NB4 (cell line): ENCODE measurements at regions not wholly inside any gene's neighbourhood (a gene's known extent, or its start where the extent isn't known, plus 50 kb on each side); places are given as distances from the start of the nearest gene placed in this dataset.

Source experiments
- DNase-seq: peaks from one replicate; pipeline ENCODE4 v3.0.0; 2010; ENCODE audit warnings: low read depth
- H3K4me3 ChIP-seq: one replicate; pipeline ENCODE4 v1.5.1; 2011; ENCODE audit warnings: mild to moderate bottlenecking, low read depth, low read length, moderate library complexity
- CTCF ChIP-seq: IDR thresholded peaks from one replicate; pipeline ENCODE4 v1.5.1; 2012; ENCODE audit warnings: low read depth, low read length
- MAX ChIP-seq: IDR thresholded peaks from 2 replicates; pipeline ENCODE4 v1.6.1; 2011; ENCODE audit warnings: low read depth, low read length
- MYC ChIP-seq: IDR thresholded peaks from 2 replicates; pipeline ENCODE4 v1.6.1; 2011; ENCODE audit warnings: low read depth, low read length
- POLR2A ChIP-seq: IDR thresholded peaks from 2 replicates; pipeline ENCODE4 v1.6.1; 2011; ENCODE audit warnings: mild to moderate bottlenecking; ENCODE audit not compliant: insufficient read length; ENCODE audit errors: extremely low read depth

DNA sequence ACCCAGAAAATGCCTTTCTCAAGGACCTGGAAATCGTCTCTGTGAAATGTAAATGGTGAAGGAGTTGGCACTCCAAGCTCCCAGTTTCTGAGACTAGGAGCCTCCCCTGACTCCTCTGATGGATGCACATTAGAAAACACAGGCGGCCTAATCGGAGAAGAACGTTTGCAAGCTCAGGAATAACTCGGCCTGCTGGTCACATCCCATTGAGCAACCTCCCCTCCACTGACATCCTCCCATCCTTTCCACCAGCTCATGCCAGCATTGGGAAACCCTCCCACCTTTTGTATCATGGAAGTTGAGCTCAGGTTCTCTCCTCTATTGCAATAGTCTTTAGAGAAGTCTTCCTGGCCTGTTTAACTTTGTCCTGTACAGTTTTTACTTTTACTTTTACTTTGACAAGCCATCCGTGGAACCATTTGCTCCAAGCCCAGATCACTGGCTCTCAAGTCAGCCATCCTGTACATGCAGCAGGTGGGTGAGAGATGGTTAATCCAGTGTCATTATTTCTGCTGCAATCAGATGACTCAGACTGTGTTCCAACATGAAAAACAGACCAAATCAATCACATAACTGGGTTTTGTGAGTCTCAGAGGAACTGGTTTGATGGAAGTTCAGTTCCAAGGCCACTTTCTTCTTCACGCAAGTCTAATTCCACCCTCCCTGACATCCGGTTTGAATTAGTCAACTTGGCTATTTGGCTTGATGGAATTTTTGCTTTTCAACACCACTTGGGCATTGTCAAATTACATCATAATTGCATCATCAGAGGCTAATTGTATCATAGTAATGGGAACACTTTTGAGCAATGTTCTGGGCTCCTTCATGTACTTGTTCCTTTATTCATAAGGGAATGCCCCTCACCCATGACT, 619.4 kb upstream of the CDH4 start:
- no peak for TF ChIP-seq CTCF
- no peak for TF ChIP-seq MAX
- no peak for TF ChIP-seq POLR2A
- TF ChIP-seq MYC, result no peak
- no peak overlapping the region for H3K4me3 ChIP-seq
- peak; percentile 52 for DNase-seq

GRCh38 chr20:60634491-60635172, 617.4 kb upstream of the CDH4 start:
- no peak overlapping the region for H3K4me3 ChIP-seq
- TF ChIP-seq MAX, result no peak
- no peak for DNase-seq

DNA sequence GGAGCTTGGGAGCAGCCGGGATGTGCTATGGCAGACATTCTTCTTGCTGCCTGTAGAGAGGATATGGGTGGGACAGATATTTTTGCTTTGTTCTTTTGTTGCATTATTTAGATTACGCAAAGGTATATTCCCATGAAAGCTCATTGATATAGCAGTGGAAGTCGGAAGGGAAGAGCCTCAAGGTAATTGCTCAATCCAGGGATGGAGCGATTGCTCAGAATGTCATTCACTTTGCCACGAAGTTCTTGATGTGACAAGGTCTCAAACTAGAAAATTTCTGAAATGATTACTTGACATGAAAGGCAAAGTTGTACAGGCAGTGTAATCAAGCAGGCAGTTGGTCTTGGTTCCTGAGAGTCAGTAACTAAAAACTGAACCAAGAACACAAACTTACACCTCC, 615.6 kb upstream of the CDH4 start:
- no peak overlapping the region for H3K4me3 ChIP-seq
- no peak for DNase-seq
- TF ChIP-seq MYC, result no peak
- no peak for TF ChIP-seq CTCF
- no peak for TF ChIP-seq POLR2A
- no peak for TF ChIP-seq MAX

GRCh38 chr20:60637801-60638200, 614.3 kb upstream of the CDH4 start:
- no peak for DNase-seq
- H3K4me3 ChIP-seq, result no peak overlapping the region
- TF ChIP-seq CTCF, result no peak
- TF ChIP-seq POLR2A, result no peak
- TF ChIP-seq MYC, result no peak
- no peak for TF ChIP-seq MAX

GRCh38 chr20:60638430-60639098, 613.5 kb upstream of the CDH4 start:
- DNase-seq, result no peak
- no peak overlapping the region for H3K4me3 ChIP-seq
- TF ChIP-seq POLR2A, result no peak
- TF ChIP-seq MYC, result no peak
- TF ChIP-seq MAX, result no peak
- no peak for TF ChIP-seq CTCF

DNA sequence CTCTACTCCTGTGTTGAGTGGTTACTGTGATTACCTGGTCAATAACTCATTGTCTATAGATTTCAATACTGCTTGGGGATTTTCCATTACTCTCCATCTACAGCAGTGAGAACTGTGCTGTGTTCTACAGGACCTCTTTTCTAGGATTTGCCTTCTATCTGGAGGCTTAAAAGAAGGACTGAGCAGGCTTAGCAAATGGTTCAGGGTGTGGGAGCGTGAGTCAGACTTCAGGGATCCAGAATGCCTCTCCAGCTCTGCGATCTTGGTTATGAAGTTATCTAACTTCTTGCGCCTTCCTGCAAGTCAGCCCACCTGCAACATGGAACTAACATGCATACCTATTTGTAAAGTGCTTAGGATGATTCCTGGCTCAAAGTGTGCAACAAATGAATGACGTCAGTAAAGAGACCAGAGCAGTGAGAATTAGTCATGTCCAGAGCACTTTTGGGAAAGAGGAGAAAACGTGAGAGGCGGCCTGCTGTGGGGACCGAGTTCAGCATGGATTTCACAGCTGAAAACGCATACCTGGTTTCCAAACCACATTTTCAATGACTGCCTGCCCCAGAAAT, 610.1 kb upstream of the CDH4 start:
- no peak for TF ChIP-seq MAX
- TF ChIP-seq POLR2A, result no peak
- no peak for TF ChIP-seq CTCF
- no peak for TF ChIP-seq MYC
- H3K4me3 ChIP-seq, result no peak overlapping the region
- DNase-seq, result no peak
